B cell (primary cell): ENCODE measurements at regions not wholly inside any gene's neighbourhood (a gene's known extent, or its start where the extent isn't known, plus 50 kb on each side); places are given as distances from the start of the nearest gene placed in this dataset.

Experiments
- ATAC-seq: fragments of 200-7000 bp; cut with Tn5 transposase; one replicate; pipeline ENCODE4 v1.10.0; 2021; ENCODE audit warnings: low read depth, mild to moderate bottlenecking, moderate number of reproducible peaks, moderate library complexity
- CTCF ChIA-PET: fragments of 350-600 bp; sonication (Branson Sonifier 250); formaldehyde crosslinking; loops from one replicate; lab custom pipeline; 2021; ENCODE audit warnings: antibody characterized with exemption, inconsistent platforms; lab: Charles Lee
- POLR2A ChIA-PET: fragments of 350-600 bp; sonication (Branson Sonifier 250); formaldehyde crosslinking; loops from one replicate; lab custom pipeline; 2021; ENCODE audit warnings: antibody characterized with exemption; lab: Charles Lee
- DNase-seq: peaks from one replicate; pipeline ENCODE4 v3.0.0; 2013
- H2AFZ ChIP-seq: 2 replicates; pipeline ENCODE4 v1.6.1; 2012; ENCODE audit warnings: mild to moderate bottlenecking, low read depth, low read length; ENCODE audit not compliant: insufficient read depth, poor library complexity, severe bottlenecking
- H3K27ac ChIP-seq, 2 donors: 1 replicate in 1 of 2; 2 replicates in 1 of 2; pipeline ENCODE4 v1.5.1; 2012 to 2013; ENCODE audit warnings: low read length in 2 of 2, mild to moderate bottlenecking in 2 of 2, moderate library complexity in 1 of 2
- H3K27me3 ChIP-seq, 4 experiments: fragments of 200-600 bp in 1 of 4; sonication (generic) in 1 of 4; replicated peaks in 1 of 4; 1 replicate in 2 of 4; 2 replicates in 2 of 4; pipeline versions ENCODE4 v1.6.1 to v1.7.0; 2013 to 2016; ENCODE audit warnings: low read length in 3 of 4, mild to moderate bottlenecking in 2 of 4, mixed read lengths in 1 of 4, moderate library complexity in 1 of 4; ENCODE audit not compliant: insufficient read depth in 4 of 4, control insufficient read depth in 3 of 4; ENCODE audit errors: control extremely low read depth in 1 of 4
- H3K36me3 ChIP-seq, 2 experiments: replicated peaks in 1 of 2; 1 replicate in 1 of 2; 2 replicates in 1 of 2; pipeline versions ENCODE4 v1.6.1 to v1.7.1; 2013; ENCODE audit warnings: low read length in 1 of 2; ENCODE audit not compliant: insufficient read depth in 2 of 2, control insufficient read depth in 1 of 2; ENCODE audit errors: control extremely low read depth in 1 of 2, extremely low read depth in 1 of 2
- H3K4me1 ChIP-seq, 2 donors: fragments of 200-600 bp in 1 of 2; sonication (generic) in 1 of 2; 1 replicate in 1 of 2; 2 replicates in 1 of 2; pipeline versions ENCODE4 v1.5.1 to v1.6.1; 2013 to 2017; ENCODE audit warnings: low read length in 2 of 2; ENCODE audit not compliant: control insufficient read depth in 2 of 2, insufficient read depth in 2 of 2
- H3K4me2 ChIP-seq: replicated peaks from 2 replicates; pipeline ENCODE3; 2012; ENCODE audit warnings: mild to moderate bottlenecking, low read depth, low read length; ENCODE audit not compliant: poor library complexity, severe bottlenecking
- H3K4me3 ChIP-seq, 5 experiments: fragments of 200-600 bp in 1 of 5; sonication (generic) in 1 of 5; 1 replicate in 3 of 5; 2 replicates in 2 of 5; pipeline versions ENCODE4 v1.5.1 to v1.7.0; 2011 to 2016; ENCODE audit warnings: low read length in 4 of 5, mild to moderate bottlenecking in 4 of 5, low read depth in 2 of 5, control low read depth in 1 of 5, moderate library complexity in 1 of 5; ENCODE audit not compliant: insufficient read depth in 1 of 5; ENCODE audit errors: control extremely low read depth in 1 of 5, extremely low read depth in 1 of 5
- H3K79me2 ChIP-seq: fragments of 200-600 bp; sonication (generic); one replicate; pipeline ENCODE4 v1.6.0; 2016; ENCODE audit warnings: low read length; ENCODE audit not compliant: control insufficient read depth, insufficient read depth
- H3K9ac ChIP-seq: fragments of 200-600 bp; sonication (generic); 2 replicates; pipeline ENCODE4 v1.6.1; 2017; ENCODE audit warnings: mild to moderate bottlenecking, low read length, moderate library complexity
- H3K9me3 ChIP-seq, 3 donors: one replicate each; pipeline versions ENCODE4 v1.6.1 to v1.7.1; 2013; ENCODE audit warnings: low read length in 2 of 3; ENCODE audit not compliant: control insufficient read depth in 2 of 3, insufficient read depth in 1 of 3; ENCODE audit errors: control extremely low read depth in 1 of 3
- H4K20me1 ChIP-seq: 2 replicates; pipeline ENCODE4 v1.6.0; 2012; ENCODE audit warnings: mild to moderate bottlenecking, low read length; ENCODE audit not compliant: insufficient read depth, control insufficient read depth, poor library complexity, severe bottlenecking
- H3K27ac Mint-ChIP-seq: one replicate; pipeline ENCODE4 v1.8.0; 2021; ENCODE audit warnings: mixed read lengths
- H3K27me3 Mint-ChIP-seq: one replicate; pipeline ENCODE4 v1.8.0; 2021; ENCODE audit warnings: mixed read lengths
- H3K4me1 Mint-ChIP-seq: one replicate; pipeline ENCODE4 v1.8.0; 2021; ENCODE audit warnings: mixed read lengths
- H3K4me3 Mint-ChIP-seq: one replicate; pipeline ENCODE4 v1.8.0; 2021; ENCODE audit warnings: mixed read lengths
- H3K9me3 Mint-ChIP-seq: one replicate; pipeline ENCODE4 v1.8.0; 2022; ENCODE audit warnings: mixed read lengths; ENCODE audit not compliant: insufficient read depth
- EZH2 ChIP-seq: IDR thresholded peaks from 2 replicates; pipeline ENCODE4 v1.6.1; 2012; ENCODE audit warnings: borderline replicate concordance, low read depth, mild to moderate bottlenecking, moderate library complexity, low read length; ENCODE audit not compliant: insufficient read depth, poor library complexity, severe bottlenecking
- WGBS: methylation state at CpG from one replicate; pipeline ENCODE4 v1.1.5; 2013; ENCODE audit warnings: missing lambda C conversion rate; ENCODE audit not compliant: insufficient coverage; 5-methylcytosine and 5-hydroxymethylcytosine counted together
- intact Hi-C: fragments of 100-400 bp; cut with micrococcal nuclease; formaldehyde crosslinking; loops from one replicate; pipeline ENCODE4 v1.10.0; 2022
- TF ChIP-seq, protein P1 (sequence below): fragments of 200-600 bp; IDR thresholded peaks from one replicate; pipeline ENCODE4 v1.8.0; 2022; ENCODE audit warnings: antibody characterized with exemption, mild to moderate bottlenecking

DNA sequence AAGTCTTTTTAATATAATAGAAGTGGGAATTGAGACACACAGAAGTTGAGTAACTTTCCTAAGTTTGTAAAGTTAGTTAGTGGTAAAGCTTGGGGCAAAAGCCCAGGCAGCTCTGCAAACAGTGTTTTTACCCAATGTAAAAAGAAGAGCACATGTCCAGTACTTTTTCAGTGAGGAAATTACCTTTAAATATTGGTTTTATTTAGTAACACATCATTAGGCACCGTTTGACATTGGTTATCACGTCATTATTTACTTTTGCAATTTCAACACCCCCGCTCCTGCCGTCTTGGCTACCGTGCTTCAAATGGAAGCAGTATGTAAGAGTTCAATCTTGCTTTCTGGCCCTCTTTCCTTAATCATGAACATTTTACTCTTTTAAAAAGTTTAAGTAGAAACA, 807.9 kb downstream of the EPHA4 start:
- CTCF ChIA-PET, result no interaction called here

DNA sequence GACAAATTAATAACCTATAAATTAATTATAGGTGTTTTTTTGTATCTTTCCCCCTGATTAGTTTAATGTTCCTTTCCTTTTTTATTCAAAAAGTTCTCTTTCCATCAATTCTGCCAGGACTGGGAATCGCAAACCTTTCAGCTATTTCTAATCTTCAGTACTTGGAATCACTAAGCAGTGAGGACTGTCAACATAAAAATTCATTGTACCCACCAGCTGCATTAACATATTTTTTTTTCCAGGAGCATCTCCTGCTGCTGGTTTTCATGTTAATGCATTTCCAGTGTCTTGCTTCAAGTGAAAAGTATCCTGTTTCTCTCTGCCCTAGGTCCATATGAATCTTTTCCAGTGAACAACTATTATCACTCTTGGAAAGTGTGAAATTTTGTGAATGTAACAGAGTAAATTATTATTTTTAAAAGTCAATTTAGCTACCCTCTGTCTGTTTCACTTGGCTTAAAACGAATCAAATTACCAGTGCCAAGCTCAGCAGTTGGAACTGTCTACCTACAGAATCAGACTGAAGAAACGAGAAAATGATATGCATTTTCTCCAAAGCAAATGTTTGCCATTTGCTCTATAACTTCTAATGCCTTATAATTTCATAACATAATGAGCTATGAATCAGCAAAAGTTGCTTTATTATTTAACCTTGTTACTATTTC, 804.4 kb downstream of the EPHA4 start:
- Histone ChIP-seq H4K20me1 (no peaks in the 10 kb centered on the region), H3K27ac (no peak overlapping the region), H2AFZ (no peak overlapping the region), H3K4me1 (no peaks in the 10 kb centered on the region), H3K9ac (no peak overlapping the region), H3K4me2 (no peak overlapping the region), H3K4me3 (no peak overlapping the region), H3K27me3 (peaks cover 0 to 3% (median 0%) of the 10 kb centered on the region in 4 experiments), H3K36me3 (no peaks in the 10 kb centered on the region), H3K9me3 (no peaks in the 10 kb centered on the region), H3K79me2 (no peaks in the 10 kb centered on the region)
- H3K9me3 Mint-ChIP-seq, result no peaks in the 10 kb centered on the region
- H3K27ac Mint-ChIP-seq, result no peak overlapping the region
- H3K27me3 Mint-ChIP-seq, result peaks cover 5% of the 10 kb centered on the region
- intact Hi-C loops, result no loop called here
- no peaks in the 10 kb centered on the region for H3K4me1 Mint-ChIP-seq
- no peak for ATAC-seq
- WGBS, result no CpG with 5 or more reads among the region's 3 CpGs
- no peak for TF ChIP-seq EZH2
- TF ChIP-seq, protein P1, sequence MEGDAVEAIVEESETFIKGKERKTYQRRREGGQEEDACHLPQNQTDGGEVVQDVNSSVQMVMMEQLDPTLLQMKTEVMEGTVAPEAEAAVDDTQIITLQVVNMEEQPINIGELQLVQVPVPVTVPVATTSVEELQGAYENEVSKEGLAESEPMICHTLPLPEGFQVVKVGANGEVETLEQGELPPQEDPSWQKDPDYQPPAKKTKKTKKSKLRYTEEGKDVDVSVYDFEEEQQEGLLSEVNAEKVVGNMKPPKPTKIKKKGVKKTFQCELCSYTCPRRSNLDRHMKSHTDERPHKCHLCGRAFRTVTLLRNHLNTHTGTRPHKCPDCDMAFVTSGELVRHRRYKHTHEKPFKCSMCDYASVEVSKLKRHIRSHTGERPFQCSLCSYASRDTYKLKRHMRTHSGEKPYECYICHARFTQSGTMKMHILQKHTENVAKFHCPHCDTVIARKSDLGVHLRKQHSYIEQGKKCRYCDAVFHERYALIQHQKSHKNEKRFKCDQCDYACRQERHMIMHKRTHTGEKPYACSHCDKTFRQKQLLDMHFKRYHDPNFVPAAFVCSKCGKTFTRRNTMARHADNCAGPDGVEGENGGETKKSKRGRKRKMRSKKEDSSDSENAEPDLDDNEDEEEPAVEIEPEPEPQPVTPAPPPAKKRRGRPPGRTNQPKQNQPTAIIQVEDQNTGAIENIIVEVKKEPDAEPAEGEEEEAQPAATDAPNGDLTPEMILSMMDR, result no peak
- ChIA-PET CTCF (no interaction called here), POLR2A (no interaction called here)
- DNase-seq, result no peak
- no peak overlapping the region for H3K4me3 Mint-ChIP-seq

More for the DNA sequence above, 807.9 kb downstream of the EPHA4 start:
- no peaks in the 10 kb centered on the region for H3K4me1 Mint-ChIP-seq
- no peaks in the 10 kb centered on the region for H3K9me3 Mint-ChIP-seq
- H3K79me2 ChIP-seq, result no peaks in the 10 kb centered on the region
- no peaks in the 10 kb centered on the region for H3K36me3 ChIP-seq
- DNase-seq (no peak), ATAC-seq (no peak)
- POLR2A ChIA-PET, result no interaction called here
- no peaks in the 10 kb centered on the region for H3K4me1 ChIP-seq
- H3K4me3 ChIP-seq, result no peak overlapping the region
- no CpG with 5 or more reads among the region's 5 CpGs for WGBS
- no peak overlapping the region for H3K9ac ChIP-seq
- H3K27me3 Mint-ChIP-seq, result peaks cover 8% of the 10 kb centered on the region
- intact Hi-C loops, result no loop called here
- no peak overlapping the region for H3K27ac Mint-ChIP-seq
- no peak overlapping the region for H3K4me2 ChIP-seq
- H3K9me3 ChIP-seq, result no peaks in the 10 kb centered on the region
- TF ChIP-seq, protein P1, result no peak
- TF ChIP-seq EZH2, result no peak
- H3K4me3 Mint-ChIP-seq, result no peak overlapping the region
- peaks cover 0 to 3% (median 0%) of the 10 kb centered on the region in 4 experiments for H3K27me3 ChIP-seq
- H3K27ac ChIP-seq, result no peak overlapping the region
- H2AFZ ChIP-seq, result no peak overlapping the region
- no peaks in the 10 kb centered on the region for H4K20me1 ChIP-seq
